ENCODE measurements at regions not wholly inside any gene's neighbourhood (a gene's known extent, or its start where the extent isn't known, plus 50 kb on each side); places are given as distances from the start of the nearest gene placed in this dataset.

DNA sequence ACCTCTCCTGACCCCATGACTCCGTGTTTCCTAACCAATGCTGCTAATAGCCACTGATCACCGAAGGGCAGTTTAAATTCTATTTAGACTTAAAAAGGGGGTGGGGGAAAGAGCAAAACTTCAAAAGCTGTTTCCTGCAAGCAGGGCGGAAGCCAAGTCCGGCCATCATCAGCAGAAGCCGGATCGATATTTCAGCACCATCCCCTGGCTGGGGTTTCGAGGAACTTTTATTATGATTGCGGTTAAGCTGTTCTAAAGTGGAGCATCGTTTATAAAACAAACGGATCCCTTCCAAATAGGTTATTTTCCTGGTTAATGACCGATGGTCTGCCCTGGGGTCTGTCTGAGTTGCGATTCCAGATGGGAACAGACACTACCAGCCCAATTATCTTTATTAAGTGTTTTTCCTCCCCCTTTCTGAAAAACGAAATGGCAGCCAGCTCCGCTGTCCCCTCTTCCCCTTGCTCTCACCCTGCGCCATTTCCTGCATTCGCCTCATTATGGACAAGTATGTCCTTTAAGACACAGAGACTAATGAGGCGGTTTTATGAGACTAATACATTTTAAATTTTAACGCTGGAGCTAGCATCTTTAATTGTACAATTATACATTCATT is 76.1 kb upstream of the IRX3 start:
- Histone ChIP-seq H3K4me3 (ENCODE audit: low read length) (no peak overlapping the region), H3K4me1 (ENCODE audit: insufficient read depth, low read length) (no peaks in the 10 kb centered on the region), H3K36me3 (ENCODE audit: insufficient read depth, low read length) (no peaks in the 10 kb centered on the region), H3K9me3 (ENCODE audit: control insufficient read depth in 1 of 2, insufficient read depth in 1 of 2, low read length in 2 of 2) (peaks cover 0 to 22% of the 10 kb centered on the region in 2 experiments), H3K27me3 (ENCODE audit: control insufficient read depth in 1 of 2, insufficient read depth in 2 of 2, low read length in 2 of 2) (peaks cover 6 to 21% of the 10 kb centered on the region in 2 experiments), H3K27ac (ENCODE audit: low read depth in 1 of 2, low read length in 2 of 2) (no peak overlapping the region)
- no peak for ATAC-seq (ENCODE audit: poor library complexity)
- intact Hi-C loops (cut with DNase I, micrococcal nuclease) = no loop called here
- POLR2A ChIA-PET = no interaction called here
- no peak overlapping the region for H3K4me3 Mint-ChIP-seq
- no peak overlapping the region for H3K27ac Mint-ChIP-seq
- H3K36me3 Mint-ChIP-seq (ENCODE audit: low read depth) = no peaks in the 10 kb centered on the region
- CTCF ChIA-PET = no interaction called here
- no peaks in the 10 kb centered on the region for H3K9me3 Mint-ChIP-seq
- H3K27me3 Mint-ChIP-seq = peaks cover 64% of the 10 kb centered on the region
- DNase-seq = no peak
- H3K4me1 Mint-ChIP-seq (ENCODE audit: low read depth) = no peaks in the 10 kb centered on the region
- TF ChIP-seq, protein P1, sequence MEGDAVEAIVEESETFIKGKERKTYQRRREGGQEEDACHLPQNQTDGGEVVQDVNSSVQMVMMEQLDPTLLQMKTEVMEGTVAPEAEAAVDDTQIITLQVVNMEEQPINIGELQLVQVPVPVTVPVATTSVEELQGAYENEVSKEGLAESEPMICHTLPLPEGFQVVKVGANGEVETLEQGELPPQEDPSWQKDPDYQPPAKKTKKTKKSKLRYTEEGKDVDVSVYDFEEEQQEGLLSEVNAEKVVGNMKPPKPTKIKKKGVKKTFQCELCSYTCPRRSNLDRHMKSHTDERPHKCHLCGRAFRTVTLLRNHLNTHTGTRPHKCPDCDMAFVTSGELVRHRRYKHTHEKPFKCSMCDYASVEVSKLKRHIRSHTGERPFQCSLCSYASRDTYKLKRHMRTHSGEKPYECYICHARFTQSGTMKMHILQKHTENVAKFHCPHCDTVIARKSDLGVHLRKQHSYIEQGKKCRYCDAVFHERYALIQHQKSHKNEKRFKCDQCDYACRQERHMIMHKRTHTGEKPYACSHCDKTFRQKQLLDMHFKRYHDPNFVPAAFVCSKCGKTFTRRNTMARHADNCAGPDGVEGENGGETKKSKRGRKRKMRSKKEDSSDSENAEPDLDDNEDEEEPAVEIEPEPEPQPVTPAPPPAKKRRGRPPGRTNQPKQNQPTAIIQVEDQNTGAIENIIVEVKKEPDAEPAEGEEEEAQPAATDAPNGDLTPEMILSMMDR (IDR thresholded peaks at IDR 0.05) = no peak

DNA sequence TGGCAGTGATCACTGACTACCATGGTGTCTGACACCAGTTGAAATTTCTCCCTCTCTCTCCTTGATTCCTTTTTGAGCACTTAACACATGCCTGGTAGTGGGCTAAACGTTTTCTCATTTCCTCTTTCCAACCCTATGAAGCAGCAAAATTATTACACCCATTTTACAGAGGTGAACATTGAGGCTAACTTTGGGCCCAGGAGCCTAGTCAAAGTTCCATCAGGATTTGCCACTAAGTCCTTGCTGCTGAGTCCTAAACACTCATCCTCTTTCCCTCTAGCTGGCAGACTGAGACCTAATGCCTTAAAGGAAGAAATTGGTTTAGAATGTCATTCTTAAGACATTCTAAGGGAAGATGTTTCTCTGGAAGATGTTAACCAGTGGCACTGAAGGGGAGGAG is 74.7 kb upstream of the IRX3 start:
- no peak for ATAC-seq (ENCODE audit: poor library complexity)
- H3K36me3 ChIP-seq (ENCODE audit: insufficient read depth, low read length) = no peaks in the 10 kb centered on the region
- no peak overlapping the region for H3K4me3 ChIP-seq (ENCODE audit: low read length)
- Mint-ChIP-seq H3K27ac (no peak overlapping the region), H3K4me3 (no peak overlapping the region), H3K27me3 (peaks cover 60% of the 10 kb centered on the region), H3K4me1 (ENCODE audit: low read depth) (no peaks in the 10 kb centered on the region), H3K36me3 (ENCODE audit: low read depth) (no peaks in the 10 kb centered on the region), H3K9me3 (no peaks in the 10 kb centered on the region)
- H3K27ac ChIP-seq (ENCODE audit: low read depth in 1 of 2, low read length in 2 of 2) = no peak overlapping the region
- H3K4me1 ChIP-seq (ENCODE audit: insufficient read depth, low read length) = no peaks in the 10 kb centered on the region
- H3K9me3 ChIP-seq (ENCODE audit: control insufficient read depth in 1 of 2, insufficient read depth in 1 of 2, low read length in 2 of 2) = peaks cover 0 to 20% of the 10 kb centered on the region in 2 experiments
- intact Hi-C loops (cut with DNase I, micrococcal nuclease) = no loop called here
- H3K27me3 ChIP-seq (ENCODE audit: control insufficient read depth in 1 of 2, insufficient read depth in 2 of 2, low read length in 2 of 2) = peaks cover 6 to 23% of the 10 kb centered on the region in 2 experiments
- POLR2A ChIA-PET = no interaction called here
- DNase-seq = no peak
- CTCF ChIA-PET = no interaction called here
- TF ChIP-seq, protein P1 (IDR thresholded peaks at IDR 0.05) = no peak

DNA sequence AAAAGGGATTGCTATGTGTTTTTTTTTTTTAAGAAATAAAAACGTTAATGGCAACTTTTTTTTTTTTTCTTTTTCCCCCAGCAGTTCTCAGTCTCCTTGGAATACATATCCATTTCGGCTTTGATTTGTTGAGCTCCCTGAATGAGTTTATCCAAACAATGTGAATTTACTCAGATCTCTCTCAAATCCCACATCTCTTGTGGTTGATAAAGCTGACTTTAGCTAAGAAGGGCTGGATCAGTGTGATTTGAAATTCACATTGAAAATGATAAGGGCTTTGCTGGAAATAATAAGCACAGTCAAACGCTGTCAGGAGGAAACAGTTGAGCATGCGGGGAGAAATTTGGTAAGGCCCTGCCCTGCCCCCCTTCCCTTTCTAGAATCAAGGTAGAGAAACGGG is 74.1 kb upstream of the IRX3 start:
- Histone ChIP-seq H3K36me3 (ENCODE audit: insufficient read depth, low read length) (no peaks in the 10 kb centered on the region), H3K4me1 (ENCODE audit: insufficient read depth, low read length) (no peaks in the 10 kb centered on the region), H3K9me3 (ENCODE audit: control insufficient read depth in 1 of 2, insufficient read depth in 1 of 2, low read length in 2 of 2) (peaks cover 0 to 19% of the 10 kb centered on the region in 2 experiments), H3K4me3 (ENCODE audit: low read length) (no peak overlapping the region), H3K27me3 (ENCODE audit: control insufficient read depth in 1 of 2, insufficient read depth in 2 of 2, low read length in 2 of 2) (peaks cover 6 to 21% of the 10 kb centered on the region in 2 experiments), H3K27ac (ENCODE audit: low read depth in 1 of 2, low read length in 2 of 2) (no peak overlapping the region)
- TF ChIP-seq, protein P1 (IDR thresholded peaks at IDR 0.05) = no peak
- Mint-ChIP-seq H3K4me1 (ENCODE audit: low read depth) (no peaks in the 10 kb centered on the region), H3K27ac (no peak overlapping the region), H3K36me3 (ENCODE audit: low read depth) (no peaks in the 10 kb centered on the region), H3K9me3 (no peaks in the 10 kb centered on the region), H3K27me3 (peaks cover 55% of the 10 kb centered on the region), H3K4me3 (no peak overlapping the region)
- CTCF ChIA-PET = no interaction called here
- intact Hi-C loops (cut with DNase I, micrococcal nuclease) = no loop called here
- POLR2A ChIA-PET = no interaction called here
- DNase-seq = no peak
- no peak for ATAC-seq (ENCODE audit: poor library complexity)

All from CD4-positive, alpha-beta T cell (primary cell).